ENCODE measurements at regions not wholly inside any gene's neighbourhood (a gene's known extent, or its start where the extent isn't known, plus 50 kb on each side); places are given as distances from the start of the nearest gene placed in this dataset.

- no peak for DNase-seq (ENCODE audit: low spot score)
Observed at GRCh38 chr1:181326348-181326747, 157.0 kb upstream of the CACNA1E start.

- no peak for DNase-seq (ENCODE audit: low spot score)
Observed at GRCh38 chr1:181327796-181328195, 155.5 kb upstream of the CACNA1E start.

GRCh38 chr1:181334724-181335123 lies 148.6 kb upstream of the CACNA1E start:
- DNase-seq (ENCODE audit: low spot score) = no peak

- no peak for DNase-seq (ENCODE audit: low spot score)
Observed at GRCh38 chr1:181335631-181336030, 147.7 kb upstream of the CACNA1E start.

GRCh38 chr1:181341026-181341632 lies 142.2 kb upstream of the CACNA1E start:
- DNase-seq (ENCODE audit: low spot score) = no peak

GRCh38 chr1:181344091-181344490 lies 139.2 kb upstream of the CACNA1E start:
- no peak for DNase-seq (ENCODE audit: low spot score)

- no peak for DNase-seq (ENCODE audit: low spot score)
Observed at GRCh38 chr1:181345146-181345545, 138.2 kb upstream of the CACNA1E start.

GRCh38 chr1:181347495-181348390 lies 135.6 kb upstream of the CACNA1E start:
- no peak for DNase-seq (ENCODE audit: low spot score)

GRCh38 chr1:181349512-181349911 lies 133.8 kb upstream of the CACNA1E start:
- no peak for DNase-seq (ENCODE audit: low spot score)

- no peak for DNase-seq (ENCODE audit: low spot score)
Observed at GRCh38 chr1:181350131-181350530, 133.2 kb upstream of the CACNA1E start.

- no peak for DNase-seq (ENCODE audit: low spot score)
Observed at GRCh38 chr1:181351740-181352139, 131.6 kb upstream of the CACNA1E start.

GRCh38 chr1:181352695-181353094 lies 130.6 kb upstream of the CACNA1E start:
- DNase-seq (ENCODE audit: low spot score) = no peak

GRCh38 chr1:181353526-181353925 lies 129.8 kb upstream of the CACNA1E start:
- DNase-seq (ENCODE audit: low spot score) = no peak

- no peak for DNase-seq (ENCODE audit: low spot score)
Observed at GRCh38 chr1:181354865-181355264, 128.5 kb upstream of the CACNA1E start.

GRCh38 chr1:181356505-181357340 lies 126.6 kb upstream of the CACNA1E start:
- no peak for DNase-seq (ENCODE audit: low spot score)

- DNase-seq (ENCODE audit: low spot score) = no peak
Observed at GRCh38 chr1:181359012-181359411, 124.3 kb upstream of the CACNA1E start.

GRCh38 chr1:181364801-181365200 lies 118.5 kb upstream of the CACNA1E start:
- no peak for DNase-seq (ENCODE audit: low spot score)

- DNase-seq (ENCODE audit: low spot score) = no peak
Observed at GRCh38 chr1:181366910-181367309, 116.4 kb upstream of the CACNA1E start.

- DNase-seq (ENCODE audit: low spot score) = no peak
Observed at GRCh38 chr1:181369416-181369815, 113.9 kb upstream of the CACNA1E start.

- DNase-seq (ENCODE audit: low spot score) = no peak
Observed at GRCh38 chr1:181383695-181384094, 99.6 kb upstream of the CACNA1E start.

- DNase-seq (ENCODE audit: low spot score) = no peak
Observed at GRCh38 chr1:181386340-181386739, 97.0 kb upstream of the CACNA1E start.

- no peak for DNase-seq (ENCODE audit: low spot score)
Observed at GRCh38 chr1:181386951-181387350, 96.4 kb upstream of the CACNA1E start.

- no peak for DNase-seq (ENCODE audit: low spot score)
Observed at GRCh38 chr1:181387702-181388101, 95.6 kb upstream of the CACNA1E start.

Data from germinal center (tissue), 1 donor.